Osteocyte (in vitro differentiated cells): ENCODE measurements at regions not wholly inside any gene's neighbourhood (a gene's known extent, or its start where the extent isn't known, plus 50 kb on each side); places are given as distances from the start of the nearest gene placed in this dataset.

Experiments used
- DNase-seq: peaks from one replicate; pipeline ENCODE4 v3.0.0; 2021; ENCODE audit warnings: mixed read lengths; ENCODE audit not compliant: unreplicated experiment; ENCODE audit errors: extremely low spot score
- H3K27ac Mint-ChIP-seq: one replicate; pipeline ENCODE4 v1.8.0; 2021; ENCODE audit warnings: mild to moderate bottlenecking, mixed read lengths; ENCODE audit not compliant: unreplicated experiment
- H3K27me3 Mint-ChIP-seq: one replicate; pipeline ENCODE4 v1.8.0; 2021; ENCODE audit warnings: mixed read lengths; ENCODE audit not compliant: unreplicated experiment
- H3K36me3 Mint-ChIP-seq: one replicate; pipeline ENCODE4 v1.8.0; 2021; ENCODE audit warnings: mixed read lengths; ENCODE audit not compliant: unreplicated experiment
- H3K4me1 Mint-ChIP-seq: one replicate; pipeline ENCODE4 v1.8.0; 2021; ENCODE audit warnings: mixed read lengths; ENCODE audit not compliant: unreplicated experiment
- H3K4me3 Mint-ChIP-seq: one replicate; pipeline ENCODE4 v1.8.0; 2021; ENCODE audit warnings: mild to moderate bottlenecking, moderate library complexity, mixed read lengths; ENCODE audit not compliant: unreplicated experiment
- H3K9me3 Mint-ChIP-seq: one replicate; pipeline ENCODE4 v1.8.0; 2021; ENCODE audit warnings: mixed read lengths; ENCODE audit not compliant: unreplicated experiment
- TF ChIP-seq, protein P1 (sequence below): fragments of 200-600 bp; sonication (generic); IDR thresholded peaks from 2 replicates; pipeline ENCODE4 v1.5.0; 2021; ENCODE audit warnings: antibody characterized with exemption, mild to moderate bottlenecking, moderate library complexity

DNA sequence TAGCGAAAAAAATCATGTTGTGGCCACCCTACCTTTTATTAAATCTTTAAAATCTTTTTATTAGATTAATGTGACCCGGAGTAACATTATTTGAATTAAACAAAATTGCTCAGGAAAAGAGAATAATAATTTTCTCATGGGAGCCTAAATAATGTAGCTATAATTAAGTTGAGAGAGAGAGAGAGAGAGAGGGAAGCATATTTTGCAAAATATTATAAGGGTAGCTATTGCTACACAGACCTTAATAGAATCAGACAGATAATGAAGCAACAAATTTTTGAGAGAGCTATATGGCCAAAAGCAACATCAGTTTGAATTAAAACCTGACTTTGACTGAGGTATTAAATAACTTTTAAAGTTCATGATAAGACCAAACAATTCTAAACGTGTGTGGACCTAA, 703.5 kb downstream of the TMTC2 start:
- H3K9me3 Mint-ChIP-seq = no peaks in the 10 kb centered on the region
- no peak overlapping the region for H3K27ac Mint-ChIP-seq
- no peaks in the 10 kb centered on the region for H3K4me1 Mint-ChIP-seq
- H3K36me3 Mint-ChIP-seq = no peaks in the 10 kb centered on the region
- TF ChIP-seq, protein P1, sequence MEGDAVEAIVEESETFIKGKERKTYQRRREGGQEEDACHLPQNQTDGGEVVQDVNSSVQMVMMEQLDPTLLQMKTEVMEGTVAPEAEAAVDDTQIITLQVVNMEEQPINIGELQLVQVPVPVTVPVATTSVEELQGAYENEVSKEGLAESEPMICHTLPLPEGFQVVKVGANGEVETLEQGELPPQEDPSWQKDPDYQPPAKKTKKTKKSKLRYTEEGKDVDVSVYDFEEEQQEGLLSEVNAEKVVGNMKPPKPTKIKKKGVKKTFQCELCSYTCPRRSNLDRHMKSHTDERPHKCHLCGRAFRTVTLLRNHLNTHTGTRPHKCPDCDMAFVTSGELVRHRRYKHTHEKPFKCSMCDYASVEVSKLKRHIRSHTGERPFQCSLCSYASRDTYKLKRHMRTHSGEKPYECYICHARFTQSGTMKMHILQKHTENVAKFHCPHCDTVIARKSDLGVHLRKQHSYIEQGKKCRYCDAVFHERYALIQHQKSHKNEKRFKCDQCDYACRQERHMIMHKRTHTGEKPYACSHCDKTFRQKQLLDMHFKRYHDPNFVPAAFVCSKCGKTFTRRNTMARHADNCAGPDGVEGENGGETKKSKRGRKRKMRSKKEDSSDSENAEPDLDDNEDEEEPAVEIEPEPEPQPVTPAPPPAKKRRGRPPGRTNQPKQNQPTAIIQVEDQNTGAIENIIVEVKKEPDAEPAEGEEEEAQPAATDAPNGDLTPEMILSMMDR = no peak
- H3K27me3 Mint-ChIP-seq = peaks cover 12% of the 10 kb centered on the region
- no peak overlapping the region for H3K4me3 Mint-ChIP-seq
- DNase-seq = no peak

DNA sequence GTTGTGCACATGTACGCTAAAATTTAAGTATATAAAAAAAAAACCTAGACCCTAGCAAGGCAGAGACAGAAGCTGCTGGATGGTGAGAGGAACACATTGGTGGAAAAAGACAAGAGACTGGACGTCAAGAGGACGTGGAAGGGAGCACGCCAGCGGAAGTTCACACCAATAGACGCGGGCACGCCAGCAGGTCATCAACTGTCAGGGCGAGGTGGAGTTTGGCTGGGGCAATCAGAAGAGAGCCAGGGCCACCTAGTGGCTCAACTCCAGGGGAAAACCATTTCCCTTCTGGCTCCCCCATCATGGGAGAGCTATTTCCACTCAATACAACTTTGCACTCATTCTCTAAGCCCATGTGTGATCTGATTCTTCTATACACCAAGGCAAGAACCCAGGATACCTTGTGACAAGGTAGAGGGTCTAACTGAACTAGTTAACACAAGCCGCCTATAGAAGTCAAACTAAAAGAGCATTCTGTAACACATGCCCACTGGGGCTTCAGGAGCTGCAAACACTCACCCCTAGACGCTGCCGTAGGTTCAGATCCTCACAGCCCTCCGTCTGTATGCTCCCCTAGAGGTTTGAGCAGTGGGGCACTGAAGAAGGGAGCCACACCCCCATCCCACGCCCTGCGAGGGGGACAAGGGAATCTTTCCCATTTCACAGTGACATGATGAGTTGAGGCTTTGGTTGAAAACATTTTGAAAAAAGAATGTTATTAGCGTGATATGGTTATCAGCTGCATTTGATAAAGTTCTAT, 702.7 kb downstream of the TMTC2 start:
- DNase-seq = peak; percentile 77
- Mint-ChIP-seq H3K27ac (no peak overlapping the region), H3K4me3 (no peak overlapping the region), H3K27me3 (peaks cover 12% of the 10 kb centered on the region), H3K9me3 (no peaks in the 10 kb centered on the region), H3K4me1 (no peaks in the 10 kb centered on the region), H3K36me3 (no peaks in the 10 kb centered on the region)
- TF ChIP-seq, protein P1 = peak; percentile 47

- no peak for DNase-seq
- no peaks in the 10 kb centered on the region for H3K9me3 Mint-ChIP-seq
These were observed 701.8 kb downstream of the TMTC2 start for GRCh38 chr12:83388551-83388950.

DNA sequence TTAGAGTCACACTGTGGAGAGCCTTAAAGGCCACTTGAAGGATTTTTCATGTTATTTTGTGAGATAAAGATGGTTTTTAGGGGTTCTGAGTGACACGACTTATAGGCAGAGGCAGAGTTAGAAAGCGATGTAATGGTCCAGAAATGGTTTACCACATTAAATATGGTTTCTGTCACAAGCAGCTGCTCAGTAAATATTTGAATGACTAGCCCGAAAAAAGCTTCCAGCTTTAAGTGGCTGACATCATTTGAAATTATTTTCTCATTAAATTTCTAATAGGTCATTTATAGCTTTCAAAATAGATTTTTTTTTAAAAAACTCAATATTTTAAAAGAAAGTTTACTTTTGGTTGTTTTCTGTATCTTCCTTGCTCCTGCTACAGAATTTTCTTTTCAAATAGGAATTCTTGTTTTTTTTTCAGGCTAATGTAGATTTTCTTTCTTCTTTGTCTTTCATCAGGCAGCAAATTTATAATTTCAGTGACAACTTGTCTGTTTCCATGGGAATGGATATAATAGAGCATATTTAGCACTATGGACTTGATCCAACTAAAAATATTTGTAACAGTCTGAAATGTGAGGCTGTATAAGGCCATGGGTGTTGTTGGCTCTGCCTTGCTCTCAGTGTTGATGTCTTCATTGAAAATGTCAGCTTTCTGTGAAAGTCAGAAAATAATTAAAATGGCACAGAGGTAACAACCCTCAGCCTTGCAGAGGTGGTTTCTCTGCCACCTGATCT, 700.0 kb downstream of the TMTC2 start:
- no peak overlapping the region for H3K27ac Mint-ChIP-seq
- no peaks in the 10 kb centered on the region for H3K4me1 Mint-ChIP-seq
- H3K27me3 Mint-ChIP-seq = peaks cover 12% of the 10 kb centered on the region
- DNase-seq = no peak
- no peaks in the 10 kb centered on the region for H3K36me3 Mint-ChIP-seq
- no peaks in the 10 kb centered on the region for H3K9me3 Mint-ChIP-seq
- TF ChIP-seq, protein P1 = no peak
- no peak overlapping the region for H3K4me3 Mint-ChIP-seq

More at GRCh38 chr12:83388551-83388950, 701.8 kb downstream of the TMTC2 start:
- TF ChIP-seq, protein P1 = no peak
- Mint-ChIP-seq H3K27ac (no peak overlapping the region), H3K36me3 (no peaks in the 10 kb centered on the region), H3K27me3 (peaks cover 12% of the 10 kb centered on the region), H3K4me3 (no peak overlapping the region), H3K4me1 (no peaks in the 10 kb centered on the region)

DNA sequence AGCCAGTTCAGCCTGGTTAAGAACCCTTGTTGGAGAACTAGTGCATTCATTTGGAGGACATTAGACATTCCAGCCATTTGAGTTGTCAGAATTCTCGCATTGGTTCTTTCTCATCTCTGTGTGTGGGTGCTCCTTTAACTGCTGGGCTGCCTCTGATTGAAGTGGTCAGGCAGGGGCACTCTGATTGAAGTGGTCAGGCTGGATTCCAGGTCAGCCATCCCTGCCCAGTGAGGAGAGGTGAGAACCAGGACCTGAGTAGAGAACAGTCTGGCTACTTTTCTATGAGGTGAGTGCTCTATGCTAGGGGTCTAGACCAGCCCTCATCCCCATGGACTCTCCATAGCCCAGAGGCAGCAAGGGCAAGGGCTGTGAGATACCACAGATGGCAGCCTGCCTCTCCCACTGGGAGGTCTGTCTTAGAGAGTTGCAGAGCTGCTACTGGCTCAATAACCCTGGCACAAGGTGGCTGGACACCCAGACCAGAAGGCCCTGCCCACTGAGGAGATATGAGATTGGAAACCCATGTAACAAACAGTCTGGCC, 691.6 kb downstream of the TMTC2 start:
- no peak overlapping the region for H3K4me3 Mint-ChIP-seq
- DNase-seq = no peak
- H3K9me3 Mint-ChIP-seq = no peaks in the 10 kb centered on the region
- TF ChIP-seq, protein P1 = no peak
- no peaks in the 10 kb centered on the region for H3K36me3 Mint-ChIP-seq
- H3K27me3 Mint-ChIP-seq = peaks cover 12% of the 10 kb centered on the region
- no peaks in the 10 kb centered on the region for H3K4me1 Mint-ChIP-seq
- no peak overlapping the region for H3K27ac Mint-ChIP-seq
